HepG2 (cell line): ENCODE measurements at regions not wholly inside any gene's neighbourhood (a gene's known extent, or its start where the extent isn't known, plus 50 kb on each side); places are given as distances from the start of the nearest gene placed in this dataset.

ENCODE experiments used
- AGO2 ChIP-seq: fragments of 200-400 bp; formaldehyde crosslinking; optimal IDR thresholded peaks from 2 replicates; pipeline ENCODE3; 2017; ENCODE audit warnings: mild to moderate bottlenecking, low read depth, low read length, moderate library complexity
- ASH2L ChIP-seq: fragments of 300-600, 200-600 bp; sonication (generic); IDR thresholded peaks from 2 replicates; pipeline ENCODE4 v1.7.0; 2017; ENCODE audit warnings: low read depth, mild to moderate bottlenecking, moderate library complexity, mixed read lengths, low read length; ENCODE audit not compliant: insufficient read length
- ELF4 ChIP-seq: sonication (generic); formaldehyde crosslinking; IDR thresholded peaks from 2 replicates; pipeline ENCODE4 v1.5.0; 2020; ENCODE audit warnings: missing genetic modification reagents, mild to moderate bottlenecking, moderate library complexity, borderline replicate concordance
- ONECUT2 ChIP-seq: sonication (generic); formaldehyde crosslinking; IDR thresholded peaks from 2 replicates; pipeline ENCODE4 v1.4.0; 2020; ENCODE audit warnings: missing genetic modification reagents
- POLR2AphosphoS2 ChIP-seq: IDR thresholded peaks from 2 replicates; pipeline ENCODE4 v1.6.1; 2011; ENCODE audit warnings: low read depth, low read length, improper control_type of control experiment
- SNAPC2 ChIP-seq: sonication (generic); formaldehyde crosslinking; IDR thresholded peaks from 2 replicates; pipeline ENCODE4 v1.8.1; 2022; ENCODE audit warnings: mild to moderate bottlenecking, missing genetic modification reagents
- TARDBP ChIP-seq: sonication (generic); formaldehyde crosslinking; IDR thresholded peaks from 2 replicates; pipeline ENCODE4 v1.8.0; 2022; ENCODE audit warnings: mild to moderate bottlenecking, missing genetic modification reagents
- ZNF205 ChIP-seq: IDR thresholded peaks from 2 replicates; pipeline ENCODE4 v1.6.1; 2018; ENCODE audit warnings: missing biosample characterization, missing genetic modification reagents
- ZNF772 ChIP-seq: sonication (generic); formaldehyde crosslinking; IDR thresholded peaks from 2 replicates; pipeline ENCODE4 v1.5.0; 2020; ENCODE audit warnings: mild to moderate bottlenecking, missing genetic modification reagents
- ZSCAN9 ChIP-seq: IDR thresholded peaks from 2 replicates; pipeline ENCODE4 v1.6.1; 2016; ENCODE audit warnings: borderline replicate concordance
- TF ChIP-seq, protein P1 (sequence below): sonication (generic); formaldehyde crosslinking; IDR thresholded peaks from 2 replicates; pipeline ENCODE4 v1.4.0; 2020; ENCODE audit warnings: missing genetic modification reagents
- TF ChIP-seq, protein P2 (sequence below): sonication (generic); formaldehyde crosslinking; IDR thresholded peaks from 2 replicates; pipeline ENCODE4 v1.9.0; 2022; ENCODE audit warnings: missing genetic modification reagents, mild to moderate bottlenecking, borderline replicate concordance
- TF ChIP-seq, protein P3 (sequence below): IDR thresholded peaks from 2 replicates; pipeline ENCODE4 v1.4.0; 2020; ENCODE audit warnings: mild to moderate bottlenecking, missing genetic modification reagents

DNA sequence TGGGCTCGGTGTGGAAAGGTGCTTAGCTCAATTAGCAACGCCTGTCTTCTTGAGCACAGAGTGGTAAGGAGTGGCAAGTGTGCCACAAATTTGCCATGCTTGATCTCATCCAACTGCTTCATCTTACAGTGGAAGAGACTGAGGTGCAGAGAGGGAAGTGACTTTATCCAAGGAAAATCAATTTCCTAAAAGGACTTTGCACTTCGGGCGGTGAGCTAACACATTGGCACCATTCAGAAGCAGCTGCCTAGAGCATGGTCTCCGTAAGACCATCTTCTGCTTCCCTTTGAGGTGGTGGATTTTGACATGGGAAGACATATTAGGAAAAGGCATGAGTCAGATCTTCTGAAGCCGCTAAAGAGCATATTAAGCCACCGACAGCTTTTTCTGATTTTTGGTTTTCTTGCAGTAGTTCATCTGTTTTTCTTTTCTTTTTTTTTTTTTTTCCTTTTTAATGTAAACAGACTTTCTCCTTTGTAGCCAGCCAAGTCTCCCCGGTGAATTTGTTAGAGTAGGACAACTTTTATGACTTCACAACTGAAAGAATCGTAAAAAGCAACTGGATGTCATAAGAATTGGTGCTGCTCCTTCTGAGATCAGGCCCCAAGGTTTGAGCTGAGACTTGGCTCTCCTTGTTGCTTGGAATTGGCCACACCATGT, 273.2 kb downstream of the CDC5L start (continued):
- TF ChIP-seq ONECUT2 (CRISPR knock-in tag) (peak; percentile 59; the same call in 1 of the 2 replicates), ZNF205 (no peak), ZNF772 (CRISPR knock-in tag) (no peak), ZSCAN9 (CRISPR knock-in tag) (no peak), TARDBP (CRISPR knock-in tag) (no peak), ELF4 (CRISPR knock-in tag) (no peak), SNAPC2 (CRISPR knock-in tag) (no peak), POLR2AphosphoS2 (no peak), AGO2 (no peak), ASH2L (no peak)
- TF ChIP-seq, protein P1, sequence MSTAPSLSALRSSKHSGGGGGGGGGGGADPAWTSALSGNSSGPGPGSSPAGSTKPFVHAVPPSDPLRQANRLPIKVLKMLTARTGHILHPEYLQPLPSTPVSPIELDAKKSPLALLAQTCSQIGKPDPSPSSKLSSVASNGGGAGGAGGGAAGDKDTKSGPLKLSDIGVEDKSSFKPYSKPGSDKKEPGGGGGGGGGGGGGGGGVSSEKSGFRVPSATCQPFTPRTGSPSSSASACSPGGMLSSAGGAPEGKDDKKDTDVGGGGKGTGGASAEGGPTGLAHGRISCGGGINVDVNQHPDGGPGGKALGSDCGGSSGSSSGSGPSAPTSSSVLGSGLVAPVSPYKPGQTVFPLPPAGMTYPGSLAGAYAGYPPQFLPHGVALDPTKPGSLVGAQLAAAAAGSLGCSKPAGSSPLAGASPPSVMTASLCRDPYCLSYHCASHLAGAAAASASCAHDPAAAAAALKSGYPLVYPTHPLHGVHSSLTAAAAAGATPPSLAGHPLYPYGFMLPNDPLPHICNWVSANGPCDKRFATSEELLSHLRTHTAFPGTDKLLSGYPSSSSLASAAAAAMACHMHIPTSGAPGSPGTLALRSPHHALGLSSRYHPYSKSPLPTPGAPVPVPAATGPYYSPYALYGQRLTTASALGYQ (CRISPR knock-in tag), result no peak
- TF ChIP-seq, protein P2, sequence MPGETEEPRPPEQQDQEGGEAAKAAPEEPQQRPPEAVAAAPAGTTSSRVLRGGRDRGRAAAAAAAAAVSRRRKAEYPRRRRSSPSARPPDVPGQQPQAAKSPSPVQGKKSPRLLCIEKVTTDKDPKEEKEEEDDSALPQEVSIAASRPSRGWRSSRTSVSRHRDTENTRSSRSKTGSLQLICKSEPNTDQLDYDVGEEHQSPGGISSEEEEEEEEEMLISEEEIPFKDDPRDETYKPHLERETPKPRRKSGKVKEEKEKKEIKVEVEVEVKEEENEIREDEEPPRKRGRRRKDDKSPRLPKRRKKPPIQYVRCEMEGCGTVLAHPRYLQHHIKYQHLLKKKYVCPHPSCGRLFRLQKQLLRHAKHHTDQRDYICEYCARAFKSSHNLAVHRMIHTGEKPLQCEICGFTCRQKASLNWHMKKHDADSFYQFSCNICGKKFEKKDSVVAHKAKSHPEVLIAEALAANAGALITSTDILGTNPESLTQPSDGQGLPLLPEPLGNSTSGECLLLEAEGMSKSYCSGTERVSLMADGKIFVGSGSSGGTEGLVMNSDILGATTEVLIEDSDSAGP (CRISPR knock-in tag), result no peak
- TF ChIP-seq, protein P3, sequence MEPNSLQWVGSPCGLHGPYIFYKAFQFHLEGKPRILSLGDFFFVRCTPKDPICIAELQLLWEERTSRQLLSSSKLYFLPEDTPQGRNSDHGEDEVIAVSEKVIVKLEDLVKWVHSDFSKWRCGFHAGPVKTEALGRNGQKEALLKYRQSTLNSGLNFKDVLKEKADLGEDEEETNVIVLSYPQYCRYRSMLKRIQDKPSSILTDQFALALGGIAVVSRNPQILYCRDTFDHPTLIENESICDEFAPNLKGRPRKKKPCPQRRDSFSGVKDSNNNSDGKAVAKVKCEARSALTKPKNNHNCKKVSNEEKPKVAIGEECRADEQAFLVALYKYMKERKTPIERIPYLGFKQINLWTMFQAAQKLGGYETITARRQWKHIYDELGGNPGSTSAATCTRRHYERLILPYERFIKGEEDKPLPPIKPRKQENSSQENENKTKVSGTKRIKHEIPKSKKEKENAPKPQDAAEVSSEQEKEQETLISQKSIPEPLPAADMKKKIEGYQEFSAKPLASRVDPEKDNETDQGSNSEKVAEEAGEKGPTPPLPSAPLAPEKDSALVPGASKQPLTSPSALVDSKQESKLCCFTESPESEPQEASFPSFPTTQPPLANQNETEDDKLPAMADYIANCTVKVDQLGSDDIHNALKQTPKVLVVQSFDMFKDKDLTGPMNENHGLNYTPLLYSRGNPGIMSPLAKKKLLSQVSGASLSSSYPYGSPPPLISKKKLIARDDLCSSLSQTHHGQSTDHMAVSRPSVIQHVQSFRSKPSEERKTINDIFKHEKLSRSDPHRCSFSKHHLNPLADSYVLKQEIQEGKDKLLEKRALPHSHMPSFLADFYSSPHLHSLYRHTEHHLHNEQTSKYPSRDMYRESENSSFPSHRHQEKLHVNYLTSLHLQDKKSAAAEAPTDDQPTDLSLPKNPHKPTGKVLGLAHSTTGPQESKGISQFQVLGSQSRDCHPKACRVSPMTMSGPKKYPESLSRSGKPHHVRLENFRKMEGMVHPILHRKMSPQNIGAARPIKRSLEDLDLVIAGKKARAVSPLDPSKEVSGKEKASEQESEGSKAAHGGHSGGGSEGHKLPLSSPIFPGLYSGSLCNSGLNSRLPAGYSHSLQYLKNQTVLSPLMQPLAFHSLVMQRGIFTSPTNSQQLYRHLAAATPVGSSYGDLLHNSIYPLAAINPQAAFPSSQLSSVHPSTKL, result peak; percentile 46
